ENCODE measurements at regions not wholly inside any gene's neighbourhood (a gene's known extent, or its start where the extent isn't known, plus 50 kb on each side); places are given as distances from the start of the nearest gene placed in this dataset.
"Not testable (repeated sequence)": the region's sequence is repeated elsewhere in the genome, so short reads cannot be mapped to it uniquely, and the experiment has no call there.

- no peak overlapping the region for H3K27ac ChIP-seq (ENCODE audit: low read depth)
- H3K27me3 Mint-ChIP-seq (ENCODE audit: insufficient read depth, low read depth, poor library complexity): no peaks in the 10 kb centered on the region
- H3K79me2 ChIP-seq (replicated peaks; ENCODE audit: insufficient read depth): no peaks in the 10 kb centered on the region
- TF ChIP-seq POLR2AphosphoS5 (IDR thresholded peaks at IDR 0.05; ENCODE audit: low read depth) (no peak), NANOG (IDR thresholded peaks at IDR 0.05; ENCODE audit: borderline replicate concordance) (no peak), REST (IDR thresholded peaks at IDR 0.05; ENCODE audit: unreplicated experiment) (no peak), STAT1 (IDR thresholded peaks at IDR 0.05; ENCODE audit: unreplicated experiment) (no peak), ZNF114 (CRISPR knock-in tag; IDR thresholded peaks at IDR 0.05) (no peak), ZNF331 (CRISPR knock-in tag; IDR thresholded peaks at IDR 0.05; ENCODE audit: low read depth) (no peak), JUNB (IDR thresholded peaks at IDR 0.05; ENCODE audit: unreplicated experiment) (no peak), ZNF462 (CRISPR knock-in tag; IDR thresholded peaks at IDR 0.05) (no peak), EZH2phosphoT487 (IDR thresholded peaks at IDR 0.05; ENCODE audit: unreplicated experiment) (no peak)
- TF ChIP-seq, protein P1, sequence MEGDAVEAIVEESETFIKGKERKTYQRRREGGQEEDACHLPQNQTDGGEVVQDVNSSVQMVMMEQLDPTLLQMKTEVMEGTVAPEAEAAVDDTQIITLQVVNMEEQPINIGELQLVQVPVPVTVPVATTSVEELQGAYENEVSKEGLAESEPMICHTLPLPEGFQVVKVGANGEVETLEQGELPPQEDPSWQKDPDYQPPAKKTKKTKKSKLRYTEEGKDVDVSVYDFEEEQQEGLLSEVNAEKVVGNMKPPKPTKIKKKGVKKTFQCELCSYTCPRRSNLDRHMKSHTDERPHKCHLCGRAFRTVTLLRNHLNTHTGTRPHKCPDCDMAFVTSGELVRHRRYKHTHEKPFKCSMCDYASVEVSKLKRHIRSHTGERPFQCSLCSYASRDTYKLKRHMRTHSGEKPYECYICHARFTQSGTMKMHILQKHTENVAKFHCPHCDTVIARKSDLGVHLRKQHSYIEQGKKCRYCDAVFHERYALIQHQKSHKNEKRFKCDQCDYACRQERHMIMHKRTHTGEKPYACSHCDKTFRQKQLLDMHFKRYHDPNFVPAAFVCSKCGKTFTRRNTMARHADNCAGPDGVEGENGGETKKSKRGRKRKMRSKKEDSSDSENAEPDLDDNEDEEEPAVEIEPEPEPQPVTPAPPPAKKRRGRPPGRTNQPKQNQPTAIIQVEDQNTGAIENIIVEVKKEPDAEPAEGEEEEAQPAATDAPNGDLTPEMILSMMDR (conservative IDR thresholded peaks at IDR 0.05; ENCODE audit: low read depth in 2 of 2): no peak
- no peaks in the 10 kb centered on the region for H3K36me3 Mint-ChIP-seq (ENCODE audit: low read depth)
- H3K4me3 ChIP-seq: no peak overlapping the region
- ATAC-seq: no peak
- no peaks in the 10 kb centered on the region for H3F3A ChIP-seq (replicated peaks; ENCODE audit: low read depth)
- H4K20me1 ChIP-seq (replicated peaks; ENCODE audit: insufficient read depth): no peaks in the 10 kb centered on the region
- no peak overlapping the region for H3K27ac Mint-ChIP-seq
- no peaks in the 10 kb centered on the region for H3K27me3 ChIP-seq (ENCODE audit: insufficient read depth)
- DNase-seq (ENCODE audit: low spot score): no peak
- no peak overlapping the region for H3K4me3 Mint-ChIP-seq
- H3K4me1 ChIP-seq (ENCODE audit: insufficient read depth): peaks cover 17% of the 10 kb centered on the region
- H3K4me2 ChIP-seq: no peak overlapping the region
- H2AFZ ChIP-seq: no peak overlapping the region
- H3K36me3 ChIP-seq (ENCODE audit: insufficient read depth): no peaks in the 10 kb centered on the region
- H3K4me1 Mint-ChIP-seq: peaks cover 4% of the 10 kb centered on the region; the same call in 2 of the 3 replicates
- H3K9me3 Mint-ChIP-seq: no peaks in the 10 kb centered on the region
- H3K9me2 ChIP-seq (ENCODE audit: insufficient read depth): no peaks in the 10 kb centered on the region
These were observed 305.8 kb upstream of the KCND2 start for GRCh38 chr7:119967221-119967620.

DNA sequence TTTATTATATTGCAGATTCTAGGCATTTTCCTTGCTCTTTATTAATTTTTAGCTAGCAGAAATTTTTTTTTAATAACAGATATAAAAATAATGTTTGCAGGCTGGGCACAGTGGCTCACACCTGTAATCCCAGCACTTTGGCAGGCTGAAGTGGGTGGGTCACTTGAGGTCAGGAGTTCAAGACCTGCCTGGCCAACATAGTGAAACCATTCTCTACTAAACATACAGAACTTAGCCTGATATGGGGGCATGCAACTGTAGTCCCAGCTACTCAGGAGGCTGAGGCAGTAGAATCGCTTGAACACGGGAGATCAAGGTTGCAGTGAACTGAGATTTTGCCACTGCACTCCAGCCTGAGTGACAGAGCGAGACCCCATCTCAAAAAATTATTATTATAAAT lies 304.6 kb upstream of the KCND2 start:
- H3K36me3 ChIP-seq (ENCODE audit: insufficient read depth); H3K27ac Mint-ChIP-seq: not testable (repeated sequence)

More for the DNA sequence above, 304.6 kb upstream of the KCND2 start:
- H3K36me3 Mint-ChIP-seq (ENCODE audit: low read depth); H3K9me3 Mint-ChIP-seq; DNase-seq (ENCODE audit: low spot score); H2AFZ ChIP-seq; ATAC-seq; H3K27me3 Mint-ChIP-seq (ENCODE audit: insufficient read depth, low read depth, poor library complexity); H3F3A ChIP-seq (replicated peaks; ENCODE audit: low read depth); H3K4me1 Mint-ChIP-seq; H3K79me2 ChIP-seq (replicated peaks; ENCODE audit: insufficient read depth); H3K4me3 ChIP-seq; H3K27me3 ChIP-seq (ENCODE audit: insufficient read depth); H3K4me3 Mint-ChIP-seq; H3K4me2 ChIP-seq; H3K27ac ChIP-seq (ENCODE audit: low read depth); H3K9me2 ChIP-seq (ENCODE audit: insufficient read depth); H4K20me1 ChIP-seq (replicated peaks; ENCODE audit: insufficient read depth): not testable (repeated sequence)
- H3K4me1 ChIP-seq (ENCODE audit: insufficient read depth): peaks cover 17% of the 10 kb centered on the region

Data from GM23338 (cell line).